NCI-H2029 treated with DMSO at 0.1 percent for 48 hours (cell line): ENCODE measurements at regions not wholly inside any gene's neighbourhood (a gene's known extent, or its start where the extent isn't known, plus 50 kb on each side); places are given as distances from the start of the nearest gene placed in this dataset.
A peak's percentile ranks its signal among the peaks of the same experiment; 100 is the strongest.
"Not testable (repeated sequence)": the region's sequence is repeated elsewhere in the genome, so short reads cannot be mapped to it uniquely, and the experiment has no call there.

Experiments used
- DNase-seq: peaks from one replicate; lab custom pipeline; 2025; lab: John Stamatoyannopoulos, UW

DNA sequence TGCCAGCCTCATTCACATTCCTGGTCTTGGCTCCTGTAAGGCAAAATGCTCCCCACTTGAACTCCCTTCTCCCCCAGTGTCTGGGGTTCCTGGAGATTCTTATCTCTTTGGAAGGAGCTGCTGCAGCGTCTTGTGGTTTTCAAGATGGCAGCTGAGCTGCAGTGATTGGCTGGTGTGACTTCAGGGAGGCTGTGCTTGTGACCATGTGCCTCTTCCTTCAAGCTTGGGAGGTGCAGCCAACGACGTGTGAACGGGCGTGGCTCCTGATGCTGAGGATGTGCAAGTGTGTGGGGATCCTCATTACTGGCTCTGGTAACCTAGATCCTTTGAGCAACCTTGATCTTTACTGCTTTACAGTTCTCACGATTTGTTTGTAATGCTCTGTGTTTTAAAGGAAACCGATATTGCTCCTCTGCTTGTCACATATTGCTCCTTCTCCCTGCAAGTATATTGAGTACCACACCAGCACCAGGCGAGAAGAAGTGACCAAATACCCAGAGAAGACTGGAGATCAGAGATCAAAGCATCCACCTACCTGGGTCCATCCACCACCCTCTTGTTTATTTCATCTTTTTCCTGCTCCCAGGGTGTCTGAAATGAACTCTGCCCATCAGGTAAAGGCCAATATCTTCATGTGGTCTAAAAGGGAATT is 208.5 kb downstream of the FGF9 start:
- no peak for DNase-seq

DNA sequence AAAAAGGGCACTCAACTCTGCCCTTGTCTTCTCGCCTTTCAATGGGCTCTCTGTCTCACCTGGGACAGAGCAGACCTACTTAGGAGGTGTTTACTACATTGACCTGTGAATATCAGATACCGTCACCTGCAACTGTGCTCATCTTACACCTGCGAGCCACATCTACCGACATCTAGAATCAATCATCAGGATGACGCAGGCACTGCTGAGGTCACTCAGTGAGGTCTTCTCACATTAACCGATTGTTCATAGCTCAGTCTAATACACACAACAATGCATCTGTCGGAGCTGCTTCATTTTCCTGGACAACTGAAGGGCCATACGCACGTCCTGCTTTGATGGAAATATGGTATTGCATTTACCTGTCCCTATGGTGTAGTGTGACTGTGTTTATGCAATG is 211.9 kb downstream of the FGF9 start:
- DNase-seq, result no peak

DNA sequence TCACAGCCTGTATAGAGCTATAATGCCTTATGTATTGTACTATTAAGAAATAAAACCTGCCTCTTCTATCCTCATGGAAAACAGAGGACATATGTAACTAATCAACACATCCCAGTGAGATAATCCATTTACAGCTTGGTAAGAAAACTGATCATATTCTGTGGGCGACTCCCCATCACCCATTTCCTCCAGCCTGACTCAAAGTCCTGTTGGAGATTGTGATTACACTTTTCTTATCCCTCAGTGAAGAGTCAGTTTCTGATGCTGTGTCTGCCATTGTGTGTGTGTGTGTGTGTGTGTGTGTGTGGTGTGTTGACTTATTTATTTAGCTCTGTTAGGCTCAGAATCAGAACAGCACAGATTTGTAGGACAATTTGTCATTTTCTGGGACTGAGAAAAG is 212.8 kb downstream of the FGF9 start:
- no peak for DNase-seq

DNA sequence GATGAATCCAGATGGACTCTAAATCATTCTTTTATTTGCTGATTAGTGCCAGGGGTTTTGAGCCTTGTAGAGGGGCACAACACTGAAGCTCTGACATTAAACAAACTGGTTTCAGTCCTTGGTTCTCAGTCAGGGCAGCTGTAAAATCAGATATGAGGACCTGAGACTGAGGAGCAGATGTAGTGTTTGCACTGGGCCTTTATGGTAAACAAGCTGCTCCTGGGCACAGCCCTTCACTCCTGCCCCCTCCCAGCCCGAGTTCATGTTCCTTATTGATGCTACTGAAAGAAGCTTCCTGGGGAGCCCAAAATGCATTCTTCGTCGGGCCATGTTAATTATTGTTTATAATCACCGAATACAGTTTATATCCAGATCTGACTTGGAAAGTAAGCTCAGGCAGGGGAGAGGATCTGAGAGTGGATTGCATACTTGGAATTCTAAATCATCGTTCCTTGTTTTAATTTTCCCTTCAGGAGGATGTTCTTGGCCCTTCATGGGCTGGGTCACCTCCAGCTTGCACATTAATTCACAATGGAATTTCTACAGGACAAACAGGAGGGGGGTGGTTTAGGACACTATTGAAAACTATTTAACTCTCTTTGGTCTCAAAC is 213.5 kb downstream of the FGF9 start:
- peak; percentile 68 for DNase-seq

DNA sequence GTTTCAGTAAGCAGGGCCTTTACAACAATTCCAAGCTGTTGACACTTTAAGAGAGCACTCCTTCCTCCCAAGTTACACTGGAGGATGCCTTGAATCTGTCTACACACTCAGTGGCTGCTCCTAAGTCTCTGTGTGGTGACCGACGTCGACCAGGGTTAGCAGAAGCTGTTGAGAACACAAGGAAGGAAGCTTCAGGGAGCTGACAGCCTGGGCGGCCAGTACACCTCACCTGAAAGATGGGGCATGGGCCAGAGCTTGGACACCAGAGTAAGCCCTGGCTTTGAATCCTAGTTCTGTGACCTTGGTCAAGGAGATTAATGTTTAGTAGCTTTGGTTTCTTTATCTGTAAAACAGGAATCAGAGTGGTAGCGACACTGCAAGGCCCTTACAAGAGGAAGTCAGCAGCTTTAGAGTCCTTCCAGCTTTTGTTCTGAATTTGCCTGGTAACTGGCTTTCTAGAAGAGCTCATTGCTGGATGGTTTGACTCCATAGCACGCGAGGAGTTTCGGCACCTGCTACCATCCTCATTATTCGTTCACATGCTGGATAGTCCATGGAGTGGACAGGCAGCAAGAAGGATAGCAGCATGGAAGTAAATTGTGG is 214.2 kb downstream of the FGF9 start:
- no peak for DNase-seq

DNA sequence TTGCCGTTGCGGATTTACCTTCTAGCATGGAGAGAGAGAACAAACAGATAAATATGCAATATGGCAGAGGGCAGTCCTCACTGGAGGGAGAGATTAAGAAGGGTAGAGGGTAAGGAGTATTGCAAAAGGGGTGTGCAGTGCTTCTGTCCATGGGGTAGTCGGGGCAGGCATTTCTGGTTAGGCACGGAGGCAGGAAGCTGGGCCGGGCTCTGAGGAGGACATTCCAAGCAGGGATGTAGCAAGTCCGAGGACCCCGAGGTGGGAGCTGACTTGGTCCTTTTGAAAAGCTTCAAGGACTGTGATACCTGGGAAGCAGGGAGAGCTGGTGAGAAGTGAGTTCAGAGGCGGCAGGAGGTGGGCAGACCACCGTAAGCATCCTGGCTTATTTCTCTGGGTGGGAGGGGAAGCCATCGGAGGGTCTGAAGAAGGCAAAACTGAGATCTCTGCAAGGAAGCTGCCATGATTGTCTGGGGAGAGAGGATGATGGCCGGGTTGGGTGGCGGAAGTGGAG is 214.9 kb downstream of the FGF9 start:
- DNase-seq, result peak; percentile 44

DNA sequence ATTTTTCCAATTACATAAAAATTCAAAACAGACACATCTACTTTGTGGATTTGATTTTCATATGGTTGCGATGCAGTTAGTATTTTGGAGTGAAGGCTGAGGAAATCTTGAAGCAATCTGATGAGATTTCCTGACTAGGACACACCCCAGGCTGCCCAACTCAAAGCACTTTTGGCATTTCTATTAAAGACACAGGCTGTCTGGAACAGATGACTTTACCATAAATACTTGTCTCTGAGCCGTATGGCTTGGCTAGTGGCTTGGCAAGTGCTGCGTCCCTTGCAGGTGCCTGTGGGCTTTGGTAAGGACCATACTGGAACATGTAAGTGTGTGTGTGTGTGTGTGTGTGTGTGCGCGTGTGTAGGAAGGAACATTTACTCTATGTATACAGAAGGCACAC is 218.8 kb downstream of the FGF9 start:
- no peak for DNase-seq

DNA sequence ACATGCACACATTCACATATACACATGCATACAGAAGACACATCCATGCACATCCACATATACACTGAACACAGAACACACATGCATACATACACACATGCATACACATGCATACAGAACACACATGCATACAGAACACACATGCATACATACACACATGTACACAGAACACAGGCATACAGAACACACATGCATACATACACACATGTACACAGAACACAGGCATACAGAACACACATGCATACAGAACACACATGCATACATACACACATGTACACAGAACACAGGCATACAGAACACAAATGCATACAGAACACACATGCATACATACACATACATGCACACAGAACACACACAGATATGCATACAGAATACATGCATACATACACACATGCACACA is 219.3 kb downstream of the FGF9 start:
- DNase-seq, result not testable (repeated sequence)

DNA sequence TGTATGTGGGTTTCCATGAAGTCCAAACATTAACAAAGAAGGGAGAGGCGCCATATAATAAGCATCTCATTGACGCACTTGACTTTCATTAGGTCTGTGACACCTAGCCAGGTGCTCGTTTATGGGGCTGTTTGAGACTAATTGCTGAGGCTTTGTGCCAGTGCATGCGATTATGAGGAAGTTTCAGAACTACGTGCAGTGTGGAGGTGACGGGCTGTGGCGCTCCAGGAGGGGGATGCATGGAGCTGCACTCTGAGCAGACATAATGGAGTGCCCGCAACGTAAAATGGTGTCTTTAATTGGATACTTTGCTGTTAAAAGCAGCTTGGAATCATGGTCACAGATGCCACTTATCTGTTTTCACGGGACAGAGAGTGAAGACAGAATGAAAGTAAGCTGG is 223.2 kb downstream of the FGF9 start:
- peak; percentile 62 for DNase-seq

DNA sequence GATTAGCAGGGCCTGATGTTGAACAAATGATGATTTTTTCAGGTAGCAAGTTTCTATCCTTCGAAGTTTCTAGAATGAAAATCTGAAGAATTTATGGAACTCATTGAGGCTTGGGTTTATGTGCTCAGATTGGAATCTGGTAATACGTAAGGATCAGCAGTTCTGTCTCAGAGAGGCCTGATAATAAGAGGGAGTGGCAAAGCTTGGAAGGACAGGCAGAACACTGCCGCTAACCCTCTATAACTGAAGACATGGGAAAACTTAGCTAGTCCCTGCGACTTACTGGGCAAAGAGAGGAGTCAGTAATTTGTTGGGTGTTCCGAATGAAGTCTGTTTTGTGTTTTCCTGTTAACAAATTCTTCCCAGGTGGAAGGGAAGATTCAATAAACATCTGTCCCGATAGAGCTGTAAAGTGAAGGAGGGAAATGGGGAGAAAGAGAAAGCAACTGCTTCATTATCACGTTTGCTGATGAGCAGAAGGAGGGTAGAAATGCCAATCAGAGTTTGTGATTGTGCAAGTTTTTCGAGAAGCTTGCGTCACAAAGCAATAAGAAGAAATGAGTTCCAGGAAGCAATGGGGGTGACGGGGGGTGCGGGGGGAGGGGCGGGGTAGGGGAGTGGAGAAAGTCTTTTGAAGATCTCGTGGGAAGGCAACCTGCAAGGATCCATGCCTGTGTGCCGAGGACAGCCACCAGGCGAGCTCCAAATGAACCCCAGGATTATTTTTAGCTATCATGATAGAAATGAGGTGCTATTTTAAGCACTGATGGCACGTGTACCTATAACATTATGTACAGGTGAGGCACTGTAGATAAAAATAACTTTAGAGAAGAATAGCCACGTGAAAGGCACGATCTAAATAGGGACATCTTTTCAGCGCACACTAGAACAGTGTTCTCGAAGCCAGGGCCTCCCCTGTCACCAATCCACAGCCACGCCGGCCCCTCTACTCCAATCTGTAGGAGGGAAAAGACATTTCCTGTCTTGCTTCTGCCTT is 224.1 kb downstream of the FGF9 start:
- DNase-seq, result no peak

DNA sequence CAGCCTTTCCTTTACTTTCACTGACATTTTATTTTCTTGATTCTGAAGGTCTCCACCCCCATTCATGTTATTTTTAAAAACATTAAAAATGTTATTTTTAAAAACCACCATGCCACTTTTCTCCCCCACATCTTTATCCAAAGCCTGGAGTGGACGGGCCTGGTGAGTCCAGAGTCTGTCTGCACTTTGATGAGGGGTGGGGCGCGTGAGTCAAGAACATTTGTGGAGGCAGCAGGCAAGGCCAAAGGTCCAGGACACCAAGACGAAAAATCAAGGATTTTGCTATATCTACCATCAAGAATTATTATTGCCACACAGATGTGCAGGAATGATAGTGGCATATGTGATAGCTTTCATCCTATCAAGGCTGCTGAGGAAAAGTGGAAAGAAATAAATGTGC is 224.9 kb downstream of the FGF9 start:
- no peak for DNase-seq

DNA sequence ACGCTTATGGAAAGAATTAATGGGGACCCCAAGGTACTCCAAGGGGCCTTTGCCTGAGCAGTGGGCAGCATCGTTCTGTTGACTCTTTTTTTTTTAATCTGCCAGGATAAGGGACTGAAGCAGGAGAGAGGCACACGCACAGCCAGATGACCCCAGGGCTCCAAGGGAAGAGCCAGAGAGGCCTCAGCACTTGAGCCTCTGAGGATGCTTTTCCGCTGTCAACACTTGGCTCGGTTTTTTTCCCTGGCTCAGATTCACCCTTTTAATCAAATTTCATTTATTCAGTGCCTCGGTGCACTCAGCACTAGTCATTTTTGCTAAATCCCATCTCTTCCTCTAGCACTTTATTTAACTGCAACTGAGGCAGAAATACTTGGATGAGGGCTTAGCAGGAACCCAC is 226.3 kb downstream of the FGF9 start:
- DNase-seq, result no peak

DNA sequence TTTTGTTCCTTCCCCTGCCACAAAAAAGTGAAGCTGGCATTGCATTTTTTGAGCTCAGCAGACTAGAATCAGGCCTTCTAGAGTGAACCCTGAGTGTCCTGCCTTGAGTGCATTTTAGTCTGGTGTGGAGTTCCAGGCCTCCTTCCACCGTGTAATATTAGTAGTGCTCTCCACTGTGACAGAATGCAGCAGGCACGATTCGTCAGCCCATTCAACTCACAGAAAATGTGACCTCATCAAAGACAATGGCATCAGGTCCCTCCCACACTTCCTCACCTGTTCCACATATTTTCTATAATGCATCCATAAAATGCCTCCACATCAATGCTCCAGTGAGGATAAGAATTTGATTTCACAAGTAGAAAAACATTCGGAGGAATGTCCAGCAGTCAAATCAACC is 227.6 kb downstream of the FGF9 start:
- no peak for DNase-seq

DNA sequence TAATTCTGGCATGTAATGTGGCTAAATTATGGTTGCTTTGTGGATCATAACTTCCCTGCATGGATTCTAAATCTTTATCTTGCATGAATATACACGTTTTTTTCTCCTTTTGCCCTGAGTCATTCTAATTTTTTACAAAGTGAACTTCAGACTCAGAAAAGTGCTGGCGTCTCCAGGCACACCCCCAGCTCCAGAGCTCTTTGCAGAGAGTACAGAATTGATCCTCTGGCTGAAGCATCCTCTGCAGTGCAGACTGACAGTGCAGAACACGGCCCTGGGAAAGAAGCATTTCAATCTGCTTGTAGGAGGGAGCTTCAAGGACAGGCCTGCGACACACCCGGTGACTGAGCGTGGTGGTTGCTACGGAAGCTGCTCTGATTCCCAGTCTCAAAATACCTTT is 228.1 kb downstream of the FGF9 start:
- DNase-seq, result no peak

DNA sequence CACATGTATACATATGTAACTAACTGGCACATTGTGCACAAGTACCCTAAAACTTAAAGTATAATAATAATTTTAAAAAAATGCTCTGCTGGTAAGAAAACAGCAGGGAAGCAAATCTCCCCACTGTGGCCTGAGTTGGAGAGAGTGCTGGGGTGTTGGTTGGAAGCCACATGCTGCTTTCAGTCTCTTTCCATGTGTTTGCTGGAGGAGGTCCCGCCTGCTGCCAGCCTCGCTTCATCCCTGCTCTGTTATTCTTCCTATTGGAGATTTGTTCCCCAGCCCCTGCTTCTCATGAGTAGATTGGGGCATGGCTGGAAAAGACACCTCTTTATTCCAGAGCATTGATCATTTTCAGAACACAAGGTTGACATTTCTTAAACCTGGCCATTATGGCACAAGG is 230.5 kb downstream of the FGF9 start:
- no peak for DNase-seq

DNA sequence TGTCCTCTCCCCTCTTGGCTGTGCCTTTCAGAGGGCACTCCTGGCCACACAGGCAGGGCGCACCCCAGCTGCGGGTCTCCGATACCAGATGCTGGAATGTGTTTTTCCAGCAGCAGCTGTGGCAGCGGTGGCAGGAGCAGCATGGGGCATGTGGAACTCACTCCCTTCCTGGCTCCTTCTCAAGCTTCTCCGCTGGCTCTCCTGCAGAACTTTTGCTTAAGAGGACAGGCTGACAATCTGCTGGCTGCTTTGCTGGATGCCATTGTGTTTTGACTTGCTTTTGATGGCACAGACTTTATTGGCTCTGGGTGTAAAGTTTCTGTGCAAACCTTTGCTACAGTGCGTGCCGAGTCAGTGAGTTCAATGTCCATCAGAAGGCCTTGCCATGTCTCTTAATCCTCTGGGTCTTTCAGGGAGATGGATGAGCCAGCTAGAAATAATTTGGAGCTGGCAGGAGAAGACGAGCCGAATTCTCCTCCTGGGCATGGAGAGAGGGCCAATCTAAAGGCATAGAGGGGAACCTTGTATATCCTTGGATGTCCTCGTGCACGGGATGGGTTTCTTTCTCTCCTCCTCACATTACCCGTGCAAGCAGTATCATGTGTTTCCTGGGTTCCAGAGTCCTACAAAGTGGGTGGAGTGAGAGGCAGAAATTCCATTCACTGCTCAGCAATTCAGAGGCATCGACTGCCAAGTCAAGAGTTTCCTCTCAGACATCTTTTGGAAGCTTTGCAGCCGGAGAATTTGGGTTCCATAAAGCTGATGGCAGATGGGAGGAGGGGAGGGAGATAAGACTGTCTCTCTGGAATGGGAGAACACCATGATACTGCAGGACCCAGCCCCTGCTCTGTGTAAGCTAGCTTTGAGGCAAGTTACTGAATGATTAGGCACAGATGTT is 231.2 kb downstream of the FGF9 start:
- DNase-seq, result no peak

DNA sequence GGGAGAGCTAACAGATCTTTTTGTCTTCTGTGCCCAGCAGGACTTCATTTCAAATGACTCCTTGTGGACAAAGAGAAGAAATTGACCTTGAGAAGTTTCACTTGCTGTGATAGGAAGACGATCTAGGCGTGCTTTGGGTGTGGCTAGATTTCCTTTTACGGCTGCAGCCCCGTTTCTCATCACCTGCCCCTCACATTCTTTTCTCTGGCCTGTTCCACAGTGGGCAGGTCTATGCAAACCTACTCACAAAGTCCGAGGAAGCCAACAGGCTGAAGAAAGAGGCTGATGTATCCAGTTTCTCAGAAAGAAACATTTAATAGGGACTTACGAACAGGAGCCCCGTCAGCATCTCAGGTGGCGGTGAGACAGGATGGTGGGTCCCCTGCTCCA is 231.8 kb downstream of the FGF9 start:
- no peak for DNase-seq

DNA sequence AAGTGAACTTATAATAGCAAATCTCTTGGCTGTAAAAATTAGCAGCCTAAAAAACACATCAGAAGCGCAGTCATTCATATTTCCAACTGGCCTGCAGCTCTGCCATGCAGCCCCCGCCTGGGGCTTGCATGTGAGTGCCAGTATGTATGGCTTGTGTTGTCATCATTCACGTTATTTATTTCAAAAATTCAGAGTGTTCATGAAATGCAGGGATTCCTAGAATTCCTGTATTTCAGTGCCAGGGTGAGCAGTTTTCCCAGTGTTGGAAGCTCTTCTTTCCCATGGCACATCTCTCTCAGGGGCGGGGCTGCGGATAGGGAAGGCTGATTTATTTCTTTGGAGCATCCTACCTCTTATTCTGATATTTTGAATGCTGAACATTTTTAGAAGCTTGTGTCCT is 234.6 kb downstream of the FGF9 start:
- no peak for DNase-seq

DNA sequence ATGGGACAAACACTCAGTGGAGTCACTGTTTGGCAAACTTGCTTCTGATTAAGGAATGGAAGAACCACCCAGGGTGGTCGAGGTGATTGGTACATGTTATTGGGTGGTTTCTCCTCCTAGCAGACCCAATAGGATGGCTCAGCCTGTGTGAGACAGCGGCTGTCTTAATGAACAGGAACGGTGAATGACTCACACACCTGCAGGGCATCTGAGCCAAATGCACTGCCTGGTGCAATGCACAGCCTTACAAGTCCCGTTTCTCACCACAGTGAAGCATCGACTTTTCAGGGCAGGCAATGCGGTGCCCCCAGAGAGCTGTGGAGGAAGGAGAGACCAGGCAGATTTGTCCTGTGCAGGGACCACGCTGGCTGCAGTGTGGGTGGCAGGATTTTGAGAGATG is 238.5 kb downstream of the FGF9 start:
- no peak for DNase-seq

DNA sequence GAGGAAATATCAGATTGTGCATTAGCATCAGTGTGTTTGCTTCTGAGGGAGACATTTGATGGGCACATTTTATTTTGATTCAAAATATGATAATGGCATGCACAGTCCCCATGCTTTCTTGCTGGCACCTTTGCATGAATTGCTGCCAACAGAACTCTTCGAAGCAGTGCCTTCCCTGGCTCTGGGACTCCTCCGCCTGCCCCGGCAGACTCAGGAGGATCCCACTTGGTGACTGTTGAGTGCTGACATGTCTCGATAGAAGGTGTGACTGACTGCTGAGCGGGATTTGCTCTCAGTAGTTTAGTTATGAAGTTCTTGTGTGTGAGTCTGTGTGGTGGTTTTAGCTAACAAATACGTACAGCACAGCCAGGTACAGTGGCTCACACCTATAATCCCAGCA is 239.7 kb downstream of the FGF9 start:
- no peak for DNase-seq

DNA sequence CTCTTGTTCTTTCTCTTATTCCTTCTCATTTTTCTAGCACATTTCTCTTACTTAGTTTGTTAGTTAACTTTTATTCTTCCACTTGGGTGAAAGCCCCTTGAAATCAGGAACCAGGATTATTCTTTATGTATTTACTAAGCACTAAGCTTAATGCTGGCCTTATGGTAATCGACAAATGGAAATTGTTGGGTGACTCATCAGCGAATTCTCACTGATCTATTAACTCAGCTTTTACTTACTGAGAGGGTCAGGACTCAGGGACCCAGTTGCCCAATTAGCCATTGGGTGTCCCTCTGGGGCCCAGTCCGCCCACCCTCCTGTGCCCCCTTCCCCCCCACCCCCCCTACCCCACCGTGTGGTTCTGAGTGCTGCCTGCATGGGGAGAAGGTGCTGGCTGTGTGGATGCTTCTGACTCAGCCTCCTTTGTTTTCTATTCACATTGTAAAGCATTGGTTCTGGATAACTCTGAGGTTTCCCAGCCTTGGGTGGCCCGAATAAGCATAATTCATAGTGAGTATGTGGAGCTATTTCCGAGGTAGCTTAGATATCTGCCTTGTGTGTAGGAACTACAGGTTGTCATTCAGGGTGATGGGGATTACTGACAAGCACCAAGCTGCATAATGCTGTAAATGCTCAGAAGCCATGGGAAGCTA is 240.9 kb downstream of the FGF9 start:
- no peak for DNase-seq
